ENCODE measurements at regions not wholly inside any gene's neighbourhood (a gene's known extent, or its start where the extent isn't known, plus 50 kb on each side); places are given as distances from the start of the nearest gene placed in this dataset.

- Histone ChIP-seq H3K36me3 (ENCODE audit: control insufficient read depth, insufficient read depth, low read length) (no peaks in the 10 kb centered on the region), H3K4me3 (ENCODE audit: low read depth, low read length) (no peak overlapping the region), H3K27me3 (ENCODE audit: control insufficient read depth, insufficient read depth, low read length) (no peaks in the 10 kb centered on the region)
- no peak for TF ChIP-seq CTCF (IDR thresholded peaks at IDR 0.05; ENCODE audit: insufficient read depth, low read length, poor library complexity, severe bottlenecking)
- DNase-seq (ENCODE audit: low read depth), result no peak
Measured at GRCh38 chr2:12231288-12231687, 484.9 kb downstream of the LPIN1 start.

- DNase-seq (ENCODE audit: low read depth), result no peak
- no peak overlapping the region for H3K4me3 ChIP-seq (ENCODE audit: low read depth, low read length)
- no peaks in the 10 kb centered on the region for H3K36me3 ChIP-seq (ENCODE audit: control insufficient read depth, insufficient read depth, low read length)
- TF ChIP-seq CTCF (IDR thresholded peaks at IDR 0.05; ENCODE audit: insufficient read depth, low read length, poor library complexity, severe bottlenecking), result no peak
- no peaks in the 10 kb centered on the region for H3K27me3 ChIP-seq (ENCODE audit: control insufficient read depth, insufficient read depth, low read length)
Measured at GRCh38 chr2:12232876-12233275, 483.9 kb upstream of the TRIB2 start.

GRCh38 chr2:12236136-12236844 is 480.4 kb upstream of the TRIB2 start:
- Histone ChIP-seq H3K36me3 (ENCODE audit: control insufficient read depth, insufficient read depth, low read length) (no peaks in the 10 kb centered on the region), H3K4me3 (ENCODE audit: low read depth, low read length) (no peak overlapping the region), H3K27me3 (ENCODE audit: control insufficient read depth, insufficient read depth, low read length) (no peaks in the 10 kb centered on the region)
- no peak for DNase-seq (ENCODE audit: low read depth)
- no peak for TF ChIP-seq CTCF (IDR thresholded peaks at IDR 0.05; ENCODE audit: insufficient read depth, low read length, poor library complexity, severe bottlenecking)

GRCh38 chr2:12240206-12240605 is 476.5 kb upstream of the TRIB2 start:
- no peak for TF ChIP-seq CTCF (IDR thresholded peaks at IDR 0.05; ENCODE audit: insufficient read depth, low read length, poor library complexity, severe bottlenecking)
- H3K4me3 ChIP-seq (ENCODE audit: low read depth, low read length), result no peak overlapping the region
- no peaks in the 10 kb centered on the region for H3K36me3 ChIP-seq (ENCODE audit: control insufficient read depth, insufficient read depth, low read length)
- H3K27me3 ChIP-seq (ENCODE audit: control insufficient read depth, insufficient read depth, low read length), result no peaks in the 10 kb centered on the region
- DNase-seq (ENCODE audit: low read depth), result no peak

GRCh38 chr2:12243381-12243780 is 473.4 kb upstream of the TRIB2 start:
- no peak for DNase-seq (ENCODE audit: low read depth)
- H3K27me3 ChIP-seq (ENCODE audit: control insufficient read depth, insufficient read depth, low read length), result no peaks in the 10 kb centered on the region
- H3K4me3 ChIP-seq (ENCODE audit: low read depth, low read length), result no peak overlapping the region
- no peaks in the 10 kb centered on the region for H3K36me3 ChIP-seq (ENCODE audit: control insufficient read depth, insufficient read depth, low read length)
- no peak for TF ChIP-seq CTCF (IDR thresholded peaks at IDR 0.05; ENCODE audit: insufficient read depth, low read length, poor library complexity, severe bottlenecking)

- Histone ChIP-seq H3K27me3 (ENCODE audit: control insufficient read depth, insufficient read depth, low read length) (no peaks in the 10 kb centered on the region), H3K4me3 (ENCODE audit: low read depth, low read length) (no peak overlapping the region), H3K36me3 (ENCODE audit: control insufficient read depth, insufficient read depth, low read length) (no peaks in the 10 kb centered on the region)
- TF ChIP-seq CTCF (IDR thresholded peaks at IDR 0.05; ENCODE audit: insufficient read depth, low read length, poor library complexity, severe bottlenecking), result no peak
- DNase-seq (ENCODE audit: low read depth), result peak; percentile 16
Measured at GRCh38 chr2:12244070-12244469, 472.7 kb upstream of the TRIB2 start.
